ENCODE measurements at regions not wholly inside any gene's neighbourhood (a gene's known extent, or its start where the extent isn't known, plus 50 kb on each side); places are given as distances from the start of the nearest gene placed in this dataset.
A peak's percentile ranks its signal among the peaks of the same experiment; 100 is the strongest.

- Histone ChIP-seq H3K4me1 (replicated peaks in 1 of 2) (no peaks in the 10 kb centered on the region), H3K4me3 (no peak overlapping the region), H3K9me3 (replicated peaks in 1 of 3) (no peaks in the 10 kb centered on the region), H3K27ac (no peak overlapping the region), H3K27me3 (no peaks in the 10 kb centered on the region), H3K36me3 (replicated peaks in 1 of 2) (no peaks in the 10 kb centered on the region)
- no peak for DNase-seq
- intact Hi-C loops (cut with DNase I): loop anchor here in 1 of 2 donors (10.0 kb wide), 1 partner anchor 432 kb away; no protein-coding TSS in a partner anchor
- no peak for TF ChIP-seq POLR2A (IDR thresholded peaks at IDR 0.05)
- TF ChIP-seq CTCF (IDR thresholded peaks at IDR 0.05): no peak
- 56 to 67% (median 65%) methylated on average over 1 of the region's 1 CpG for WGBS, 4 donors
Observed at GRCh38 chr3:18562364-18563154, 137.4 kb upstream of the SATB1 start.

GRCh38 chr3:18559331-18559842 is 134.2 kb upstream of the SATB1 start:
- no peak overlapping the region for H3K27ac ChIP-seq
- whole genome bisulfite sequencing, 4 donors: 6 to 16% (median 10%) methylated on average over 5 of the region's 5 CpGs
- no peaks in the 10 kb centered on the region for H3K9me3 ChIP-seq (replicated peaks in 1 of 3)
- DNase-seq: peak in 6 of 7 donors; percentile 9 to 53 (median 28)
- TF ChIP-seq CTCF (IDR thresholded peaks at IDR 0.05): peak; percentile 42 to 75 (median 68)
- no peak for TF ChIP-seq POLR2A (IDR thresholded peaks at IDR 0.05)
- H3K4me3 ChIP-seq: no peak overlapping the region
- no peaks in the 10 kb centered on the region for H3K36me3 ChIP-seq (replicated peaks in 1 of 2)
- no peaks in the 10 kb centered on the region for H3K27me3 ChIP-seq
- no peaks in the 10 kb centered on the region for H3K4me1 ChIP-seq (replicated peaks in 1 of 2)
- intact Hi-C loops (cut with DNase I): no loop called here

GRCh38 chr3:18558507-18558906 is 133.4 kb upstream of the SATB1 start:
- no peaks in the 10 kb centered on the region for H3K36me3 ChIP-seq (replicated peaks in 1 of 2)
- no peak overlapping the region for H3K4me3 ChIP-seq
- no peak for TF ChIP-seq POLR2A (IDR thresholded peaks at IDR 0.05)
- no peak for TF ChIP-seq CTCF (IDR thresholded peaks at IDR 0.05)
- H3K27me3 ChIP-seq: no peaks in the 10 kb centered on the region
- no peaks in the 10 kb centered on the region for H3K4me1 ChIP-seq (replicated peaks in 1 of 2)
- intact Hi-C loops (cut with DNase I): no loop called here
- 46 to 81% (median 70%) methylated on average over 3 of the region's 3 CpGs for WGBS, 4 donors
- H3K9me3 ChIP-seq (replicated peaks in 1 of 3): no peaks in the 10 kb centered on the region
- no peak overlapping the region for H3K27ac ChIP-seq
- no peak for DNase-seq

- intact Hi-C loops (cut with DNase I): no loop called here
Observed at GRCh38 chr3:18557216-18557615, 132.1 kb upstream of the SATB1 start.

More at GRCh38 chr3:18557216-18557615, 132.1 kb upstream of the SATB1 start:
- H3K9me3 ChIP-seq (replicated peaks in 1 of 3): no peaks in the 10 kb centered on the region
- H3K27me3 ChIP-seq: no peaks in the 10 kb centered on the region
- no peak overlapping the region for H3K4me3 ChIP-seq
- no peak for DNase-seq
- no peaks in the 10 kb centered on the region for H3K36me3 ChIP-seq (replicated peaks in 1 of 2)
- no peaks in the 10 kb centered on the region for H3K4me1 ChIP-seq (replicated peaks in 1 of 2)
- TF ChIP-seq CTCF (IDR thresholded peaks at IDR 0.05): no peak
- no peak for TF ChIP-seq POLR2A (IDR thresholded peaks at IDR 0.05)
- no peak overlapping the region for H3K27ac ChIP-seq
- 69 to 82% (median 77%) methylated on average over 3 of the region's 3 CpGs for WGBS, 4 donors

Data from adrenal gland (tissue), 9 donors.